WERI-Rb-1 (cell line): ENCODE measurements at regions not wholly inside any gene's neighbourhood (a gene's known extent, or its start where the extent isn't known, plus 50 kb on each side); places are given as distances from the start of the nearest gene placed in this dataset.

Experiments
- DNase-seq: peaks from one replicate; pipeline ENCODE4 v3.0.0-alpha.2; 2020
- H3K27ac ChIP-seq: fragments of 250-450 bp; sonication (Bioruptor Pico); 2 replicates; pipeline ENCODE4 v1.5.1; 2020; ENCODE audit warnings: mild to moderate bottlenecking, moderate library complexity
- H3K27me3 ChIP-seq: fragments of 250-450 bp; sonication (Bioruptor Pico); 2 replicates; pipeline ENCODE4 v1.5.1; 2021; ENCODE audit warnings: mild to moderate bottlenecking, low read depth, moderate library complexity; ENCODE audit not compliant: insufficient read depth, severe bottlenecking
- H3K36me3 ChIP-seq: fragments of 250-450 bp; sonication (Bioruptor Pico); 2 replicates; pipeline ENCODE4 v1.5.1; 2020; ENCODE audit warnings: mild to moderate bottlenecking, moderate library complexity
- H3K4me3 ChIP-seq: 2 replicates; pipeline ENCODE4 v1.5.1; 2011; ENCODE audit warnings: low read depth, mild to moderate bottlenecking, control low read depth, low read length
- H3K9me3 ChIP-seq: fragments of 250-450 bp; sonication (Bioruptor Pico); 2 replicates; pipeline ENCODE4 v1.5.1; 2021; ENCODE audit warnings: mild to moderate bottlenecking, moderate library complexity; ENCODE audit not compliant: severe bottlenecking
- CTCF ChIP-seq: IDR thresholded peaks from 2 replicates; pipeline ENCODE4 v1.5.1; 2011; ENCODE audit warnings: low read depth, mild to moderate bottlenecking, control low read depth, inconsistent platforms, low read length

DNA sequence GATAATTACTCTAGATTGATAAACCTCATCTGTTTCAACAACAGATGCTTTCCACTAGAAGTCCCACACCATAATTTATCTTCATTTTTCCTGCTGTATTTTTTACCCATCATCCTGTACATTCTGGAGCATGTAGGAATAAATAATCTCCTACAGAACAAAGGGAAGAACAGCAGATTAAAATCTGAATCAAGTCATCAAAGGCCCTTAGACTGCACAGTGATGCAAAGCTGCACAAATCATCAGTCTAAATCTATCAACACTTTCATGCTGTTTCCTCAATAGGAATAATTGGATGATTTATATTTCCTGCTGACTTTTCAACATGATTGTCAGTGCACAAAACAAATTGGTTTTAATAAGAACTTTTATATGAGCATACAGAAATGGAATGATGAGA lies 1143.9 kb downstream of the STIM2 start:
- TF ChIP-seq CTCF: no peak

DNA sequence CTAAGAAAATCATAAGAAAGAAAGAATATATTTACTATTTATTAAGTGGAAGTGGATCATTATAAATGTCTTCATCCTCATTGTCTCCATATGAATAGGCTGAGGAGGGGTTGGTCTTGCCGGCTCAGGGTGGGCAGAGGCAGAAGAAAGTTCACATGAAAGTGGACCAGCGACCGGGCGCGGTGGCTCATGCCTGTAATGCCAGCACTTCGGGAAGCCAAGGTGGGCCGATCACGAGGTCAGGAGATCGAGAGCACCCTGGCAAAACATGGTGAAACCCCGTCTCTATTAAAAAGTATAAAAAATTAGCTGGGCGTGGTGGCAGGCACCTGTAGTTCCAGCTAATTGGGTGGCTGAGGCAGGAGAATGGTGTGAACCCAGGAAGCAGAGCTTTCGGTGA lies 1145.4 kb downstream of the STIM2 start:
- Histone ChIP-seq H3K9me3 (no peaks in the 10 kb centered on the region), H3K4me3 (no peak overlapping the region), H3K27me3 (no peaks in the 10 kb centered on the region), H3K36me3 (no peaks in the 10 kb centered on the region), H3K27ac (no peak overlapping the region)
- no peak for TF ChIP-seq CTCF
- no peak for DNase-seq

More for the DNA sequence above, 1143.9 kb downstream of the STIM2 start:
- Histone ChIP-seq H3K36me3 (no peaks in the 10 kb centered on the region), H3K4me3 (no peak overlapping the region), H3K9me3 (no peaks in the 10 kb centered on the region), H3K27ac (no peak overlapping the region), H3K27me3 (no peaks in the 10 kb centered on the region)
- DNase-seq: no peak

GRCh38 chr4:28007693-28008092 lies 1147.1 kb downstream of the STIM2 start:
- H3K4me3 ChIP-seq: no peak overlapping the region
- no peaks in the 10 kb centered on the region for H3K27me3 ChIP-seq
- no peaks in the 10 kb centered on the region for H3K9me3 ChIP-seq
- no peak for TF ChIP-seq CTCF
- no peak overlapping the region for H3K27ac ChIP-seq
- no peak for DNase-seq
- H3K36me3 ChIP-seq: no peaks in the 10 kb centered on the region

DNA sequence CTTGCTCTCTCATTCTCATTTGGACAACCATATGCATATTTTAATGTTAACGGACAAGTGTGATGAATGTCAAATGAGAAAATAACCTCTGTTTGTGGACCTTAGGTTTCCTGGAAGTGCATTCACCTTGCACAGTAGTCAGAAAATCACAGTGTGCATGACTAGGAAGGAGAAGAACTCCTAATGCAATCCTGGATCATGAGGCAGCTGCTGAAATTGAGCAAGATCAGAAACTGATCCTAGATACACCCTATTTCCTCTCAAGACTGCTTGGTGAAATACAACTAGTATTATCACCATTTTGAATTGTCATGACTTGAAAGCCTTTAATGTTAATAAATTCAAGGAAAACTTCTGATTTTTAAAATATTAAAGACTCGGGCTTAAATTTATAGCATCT lies 1148.9 kb downstream of the STIM2 start:
- no peak for DNase-seq
- no peak for TF ChIP-seq CTCF

GRCh38 chr4:28010577-28011240 lies 1150.1 kb downstream of the STIM2 start:
- Histone ChIP-seq H3K36me3 (no peaks in the 10 kb centered on the region), H3K27me3 (no peaks in the 10 kb centered on the region), H3K4me3 (no peak overlapping the region), H3K9me3 (peaks cover 8% of the 10 kb centered on the region), H3K27ac (no peak overlapping the region)
- DNase-seq: no peak
- no peak for TF ChIP-seq CTCF

More for the DNA sequence above, 1148.9 kb downstream of the STIM2 start:
- Histone ChIP-seq H3K27ac (no peak overlapping the region), H3K4me3 (no peak overlapping the region), H3K36me3 (no peaks in the 10 kb centered on the region), H3K9me3 (peaks cover 4% of the 10 kb centered on the region), H3K27me3 (no peaks in the 10 kb centered on the region)

DNA sequence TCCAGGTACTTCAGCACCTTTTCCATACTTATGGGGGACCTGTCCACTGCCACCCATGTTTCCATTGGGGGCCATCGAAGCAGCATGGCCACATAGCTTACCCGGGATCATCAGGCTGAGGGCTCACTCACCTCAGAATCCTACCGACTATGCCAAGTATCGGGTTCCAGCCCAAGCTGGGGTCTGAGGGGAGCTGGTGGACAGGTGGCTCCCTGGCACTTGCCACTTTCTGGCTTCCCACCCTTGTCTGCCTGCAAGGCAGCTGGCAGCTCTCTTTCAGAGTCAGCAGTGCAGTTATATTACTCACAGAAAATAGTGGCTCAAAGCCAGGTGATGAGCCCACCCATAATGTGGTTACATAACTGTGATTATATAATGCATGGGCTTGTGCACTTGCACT lies 1153.8 kb downstream of the STIM2 start:
- no peak for DNase-seq

More for the DNA sequence above, 1153.8 kb downstream of the STIM2 start:
- Histone ChIP-seq H3K27ac (no peak overlapping the region), H3K9me3 (peaks cover 8% of the 10 kb centered on the region), H3K36me3 (no peaks in the 10 kb centered on the region), H3K4me3 (no peak overlapping the region), H3K27me3 (no peaks in the 10 kb centered on the region)
- no peak for TF ChIP-seq CTCF
